ENCODE measurements at regions not wholly inside any gene's neighbourhood (a gene's known extent, or its start where the extent isn't known, plus 50 kb on each side); places are given as distances from the start of the nearest gene placed in this dataset.

- TF ChIP-seq CTCF (IDR thresholded peaks at IDR 0.05), result peak; percentile 36; the same call in 2 of the 3 replicates
- no peak for TF ChIP-seq USF2 (IDR thresholded peaks at IDR 0.05)
- TF ChIP-seq PHF8 (IDR thresholded peaks at IDR 0.05; ENCODE audit: borderline replicate concordance, low read depth), result no peak
- TF ChIP-seq POLR2A (IDR thresholded peaks at IDR 0.05; ENCODE audit: low read length), result no peak
Observed at GRCh38 chr3:901953-902778, 190.7 kb upstream of the CNTN6 start.
